K562 (cell line): ENCODE measurements at regions not wholly inside any gene's neighbourhood (a gene's known extent, or its start where the extent isn't known, plus 50 kb on each side); places are given as distances from the start of the nearest gene placed in this dataset.

Source experiments
- ATAC-seq: fragments of 200-7000 bp; cut with Tn5 transposase; 3 replicates; pipeline ENCODE4 v1.9.1; 2020; ENCODE audit warnings: moderate library complexity
- BruUV-seq: library from RNA; stranded (reverse); fragments of 400-500 nt; replicated peaks from 2 replicates; lab custom pipeline; 2021; lab: Mats Ljungman, UMichigan
- CTCF ChIA-PET: fragments of 300-600 bp; formaldehyde crosslinking; extraction: SDS; loops from one replicate; lab custom pipeline; 2021; ENCODE audit warnings: low intra/inter-chr PET ratio; lab: Yijun Ruan, JAX
- POLR2A ChIA-PET: fragments of 300-600, 350-650 bp; sonication (Branson Sonifier 250); formaldehyde crosslinking; extraction: SDS; loops from one replicate; lab custom pipeline; 2021; ENCODE audit warnings: antibody characterized with exemption, inconsistent platforms; lab: Yijun Ruan, JAX
- DNase-seq, 4 experiments: peaks; one replicate each; pipeline versions ENCODE4 v3.0.0 to v3.0.0-alpha.2; 2011 to 2018; ENCODE audit warnings: low spot score in 3 of 4, mixed read lengths in 3 of 4; ENCODE audit errors: extremely low read depth in 1 of 4
- FAIRE-seq: peaks from 2 replicates; lab custom pipeline; 2011; peaks lifted over from hg19 to GRCh38; lab: Jason Lieb, UNC
- H2AFZ ChIP-seq: 2 replicates; pipeline ENCODE4 v1.6.0; 2011; ENCODE audit warnings: low read depth, low read length, control low read depth, inconsistent platforms
- H3K27ac ChIP-seq: fragments of 200-600 bp; 3 replicates; pipeline ENCODE4 v1.8.0; 2011; ENCODE audit warnings: low read depth, mild to moderate bottlenecking, control low read depth, inconsistent platforms, low read length, moderate library complexity, mixed read lengths; ENCODE audit errors: extremely low read depth
- H3K27me3 ChIP-seq, 2 experiments: fragments of 300-600 bp in 1 of 2; 2 replicates in 1 of 2; 3 replicates in 1 of 2; pipeline versions ENCODE4 v1.6.0 to v1.8.0; 2011; ENCODE audit warnings: inconsistent platforms in 2 of 2, low read length in 2 of 2, mild to moderate bottlenecking in 1 of 2, mixed read lengths in 1 of 2, moderate library complexity in 1 of 2; ENCODE audit not compliant: control insufficient read depth in 2 of 2, insufficient read depth in 2 of 2
- H3K36me3 ChIP-seq: fragments of 300-600 bp; 3 replicates; pipeline ENCODE4 v1.8.0; 2011; ENCODE audit warnings: mild to moderate bottlenecking, low read length, inconsistent platforms; ENCODE audit not compliant: control insufficient read depth, insufficient read depth
- H3K4me1 ChIP-seq, 2 experiments: fragments of 200-600 bp in 1 of 2; replicated peaks in 1 of 2; 2 replicates in 1 of 2; 3 replicates in 1 of 2; pipeline versions ENCODE4 v1.5.1 to v1.8.0; 2011; ENCODE audit warnings: inconsistent platforms in 2 of 2, low read length in 2 of 2, mild to moderate bottlenecking in 1 of 2, mixed read lengths in 1 of 2, moderate library complexity in 1 of 2; ENCODE audit not compliant: control insufficient read depth in 2 of 2, insufficient read depth in 2 of 2
- H3K4me2 ChIP-seq: 2 replicates; pipeline ENCODE4 v1.6.1; 2011; ENCODE audit warnings: low read length, control low read depth, inconsistent platforms, mixed read lengths; ENCODE audit not compliant: insufficient read depth
- H3K4me3 ChIP-seq: fragments of 200-600 bp; sonication (generic), shearing (Covaris generic); 2 replicates; pipeline ENCODE4 v1.5.1; 2016; ENCODE audit warnings: control low read depth, inconsistent platforms
- H3K79me2 ChIP-seq: fragments of 200-600 bp; 3 replicates; pipeline ENCODE4 v1.8.0; 2011; ENCODE audit warnings: low read length, inconsistent platforms; ENCODE audit not compliant: control insufficient read depth, insufficient read depth
- H3K9ac ChIP-seq, 2 experiments: 2 replicates each; pipeline versions ENCODE4 v1.6.0 to v1.6.1; 2011; ENCODE audit warnings: low read depth in 2 of 2, low read length in 2 of 2, control low read depth in 1 of 2, inconsistent platforms in 1 of 2, mild to moderate bottlenecking in 1 of 2, mixed read lengths in 1 of 2; ENCODE audit not compliant: insufficient read depth in 1 of 2
- H3K9me1 ChIP-seq: one replicate; pipeline ENCODE4 v1.6.0; 2011; ENCODE audit warnings: inconsistent platforms, mild to moderate bottlenecking, low read length, moderate library complexity; ENCODE audit not compliant: control insufficient read depth, insufficient read depth
- H3K9me3 ChIP-seq: replicated peaks from 2 replicates; pipeline ENCODE4 v1.5.1; 2011; ENCODE audit warnings: low read depth, low read length, inconsistent platforms; ENCODE audit not compliant: control insufficient read depth, insufficient read depth
- H4K20me1 ChIP-seq: replicated peaks from 2 replicates; pipeline ENCODE4 v1.6.1; 2011; ENCODE audit warnings: low read length, inconsistent platforms, mixed read lengths; ENCODE audit not compliant: control insufficient read depth, insufficient read depth
- AFF1 ChIP-seq, 2 experiments: fragments of 450-650 bp; IDR thresholded peaks; 2 replicates each; pipeline ENCODE4 v1.6.1; 2018; ENCODE audit warnings: mild to moderate bottlenecking in 2 of 2, low read depth in 1 of 2; ENCODE audit not compliant: partially characterized antibody in 2 of 2
- CUX1 ChIP-seq: fragments of 200-800 bp; sonication (Bioruptor generic); IDR thresholded peaks from 2 replicates; pipeline ENCODE4 v1.6.1; 2016; ENCODE audit warnings: missing genetic modification characterization, missing compliant biosample characterization
- PHF8 ChIP-seq: fragments of 200-600 bp; sonication (generic); IDR thresholded peaks from 2 replicates; pipeline ENCODE4 v1.6.1; 2012; ENCODE audit warnings: mixed run types, mild to moderate bottlenecking, inconsistent platforms, low read length, moderate library complexity, borderline replicate concordance
- TEAD1 ChIP-seq, 2 experiments: fragments of 450-650 bp in 1 of 2; sonication (generic) in 1 of 2; formaldehyde crosslinking; IDR thresholded peaks; 2 replicates each; pipeline versions ENCODE4 v1.4.0 to v1.8.0; 2020 to 2022; ENCODE audit warnings: mild to moderate bottlenecking in 2 of 2, missing genetic modification reagents in 1 of 2
- ZEB2 ChIP-seq: fragments of 450-650 bp; IDR thresholded peaks from 2 replicates; pipeline ENCODE4 v1.6.1; 2016
- ZNF395 ChIP-seq: fragments of 200-800 bp; sonication (Bioruptor generic); IDR thresholded peaks from 2 replicates; pipeline ENCODE4 v1.6.1; 2017; ENCODE audit warnings: missing genetic modification characterization, missing compliant biosample characterization
- WGBS: fragments of 100-300 bp; shearing (Covaris generic); methylation state at CpG from one replicate; pipeline ENCODE4 v1.1.6; 2016; ENCODE audit warnings: low coverage, mixed read lengths; ENCODE audit not compliant: insufficient coverage; ENCODE audit errors: missing lambda C conversion rate; 5-methylcytosine and 5-hydroxymethylcytosine counted together
- in situ Hi-C: fragments of 300-500 bp; cut with MboI; formaldehyde crosslinking; loops from 4 replicates; pipeline ENCODE4 v1.15.0; 2018; ENCODE audit warnings: inconsistent platforms, mixed read lengths
- intact Hi-C: fragments of 100-400 bp; cut with micrococcal nuclease; formaldehyde crosslinking; loops from 2 replicates; pipeline ENCODE4 v1.14.2; 2022

- no peak for TF ChIP-seq ZNF395 (CRISPR knock-in tag)
Measured at GRCh38 chr7:106537119-106537518, 123.8 kb downstream of the CCDC71L start (continued).

GRCh38 chr7:106536079-106536478 is 124.9 kb downstream of the CCDC71L start:
- no peak overlapping the region for H3K4me2 ChIP-seq
- H3K36me3 ChIP-seq = no peaks in the 10 kb centered on the region
- peaks cover 0 to 22% of the 10 kb centered on the region in 2 experiments; a peak in 4 of 5 replicates for H3K4me1 ChIP-seq
- H3K9me3 ChIP-seq = 0 out of 2 replicates have a peak, but pooled peaks cover 3% of the 10 kb centered on the region
- ChIA-PET POLR2A (interaction anchor here (1.7 kb wide), 1 partner anchor 252 kb away, joined by 4 read pairs; the partner anchor contains the start of gene NAMPT), CTCF (interaction anchor here (1.0 kb wide), 1 partner anchor 200 kb away, joined by 3 read pairs; no protein-coding TSS in a partner anchor)
- FAIRE-seq (no peak), ATAC-seq (no peak), DNase-seq (no peak)
- no peaks in the 10 kb centered on the region for H4K20me1 ChIP-seq
- in situ Hi-C loops (loop anchor here (10.0 kb wide), 1 partner anchor 361 kb away; no protein-coding TSS in a partner anchor), intact Hi-C loops (loop anchor here (10.0 kb wide), 1 partner anchor 251 kb away; the partner anchor contains the start of gene NAMPT)
- H3K4me3 ChIP-seq = no peak overlapping the region
- no peaks in the 10 kb centered on the region for H3K27me3 ChIP-seq
- H3K9ac ChIP-seq = no peak overlapping the region
- H3K79me2 ChIP-seq = no peaks in the 10 kb centered on the region
- H3K9me1 ChIP-seq = no peaks in the 10 kb centered on the region
- BruUV-seq = no TSS peak
- H3K27ac ChIP-seq = no peak overlapping the region
- 49% methylated on average over 3 of the region's 3 CpGs for WGBS
- peak overlapping the region; percentile 22 for H2AFZ ChIP-seq
- TF ChIP-seq ZEB2 (no peak; the same call in 1 of the 2 replicates), TEAD1 (CRISPR knock-in tag; IDR thresholded peaks at IDR 0.05) (no peak), PHF8 (no peak), CUX1 (CRISPR knock-in tag) (no peak), AFF1 (IDR thresholded peaks at IDR 0.05; ENCODE audit: low read depth in 1 of 2, partially characterized antibody in 2 of 2) (no peak)
